WTC11 (cell line): ENCODE measurements at regions not wholly inside any gene's neighbourhood (a gene's known extent, or its start where the extent isn't known, plus 50 kb on each side); places are given as distances from the start of the nearest gene placed in this dataset.

ENCODE experiments used
- ATAC-seq: fragments of 200-7000 bp; cut with Tn5 transposase; 2 replicates; pipeline ENCODE4 v1.10.0; 2021; ENCODE audit warnings: mild to moderate bottlenecking, moderate library complexity
- CTCF ChIA-PET: fragments of 300-600 bp; sonication (Branson Sonifier 250); formaldehyde crosslinking; loops from one replicate; lab custom pipeline; 2021; ENCODE audit warnings: antibody characterized with exemption; lab: Charles Lee
- POLR2A ChIA-PET: fragments of 350-600 bp; sonication (Branson Sonifier 250); formaldehyde crosslinking; loops from one replicate; lab custom pipeline; 2021; ENCODE audit warnings: antibody characterized with exemption; lab: Charles Lee
- DNase-seq: peaks from one replicate; pipeline ENCODE4 v3.0.0; 2021; ENCODE audit warnings: low spot score
- H3K27ac Mint-ChIP-seq: 2 replicates; pipeline ENCODE4 v1.8.0; 2021; ENCODE audit warnings: mixed read lengths
- H3K27me3 Mint-ChIP-seq: 2 replicates; pipeline ENCODE4 v1.8.0; 2021; ENCODE audit warnings: low read depth, mild to moderate bottlenecking, moderate library complexity, mixed read lengths
- H3K36me3 Mint-ChIP-seq: 2 replicates; pipeline ENCODE4 v1.8.0; 2021; ENCODE audit warnings: mixed read lengths
- H3K4me1 Mint-ChIP-seq: 2 replicates; pipeline ENCODE4 v1.8.0; 2022; ENCODE audit warnings: mixed read lengths
- H3K4me3 Mint-ChIP-seq: 2 replicates; pipeline ENCODE4 v1.8.0; 2021; ENCODE audit warnings: mild to moderate bottlenecking, moderate library complexity, mixed read lengths
- H3K9me3 Mint-ChIP-seq: 2 replicates; pipeline ENCODE4 v1.8.0; 2021; ENCODE audit warnings: mixed read lengths
- ARID4B ChIP-seq: sonication (generic); formaldehyde crosslinking; IDR thresholded peaks from 2 replicates; pipeline ENCODE4 v1.8.0; 2023; ENCODE audit warnings: missing genetic modification reagents, mild to moderate bottlenecking, borderline replicate concordance
- ATF2 ChIP-seq: sonication (generic); formaldehyde crosslinking; IDR thresholded peaks from 2 replicates; pipeline ENCODE4 v1.8.1; 2022; ENCODE audit warnings: low read depth, missing genetic modification reagents, borderline replicate concordance
- CREB1 ChIP-seq: sonication (generic); formaldehyde crosslinking; IDR thresholded peaks from 2 replicates; pipeline ENCODE4 v1.8.0; 2023; ENCODE audit warnings: mild to moderate bottlenecking, missing genetic modification reagents
- ESRRA ChIP-seq: sonication (generic); formaldehyde crosslinking; IDR thresholded peaks from 2 replicates; pipeline ENCODE4 v1.8.1; 2022; ENCODE audit warnings: mild to moderate bottlenecking, missing genetic modification reagents, borderline replicate concordance
- HMGA2 ChIP-seq: fragments of 250-450 bp; sonication (Bioruptor Pico); IDR thresholded peaks from 2 replicates; pipeline ENCODE4 v1.4.0; 2021; ENCODE audit warnings: mild to moderate bottlenecking, moderate library complexity
- MLX ChIP-seq: sonication (generic); formaldehyde crosslinking; IDR thresholded peaks from 2 replicates; pipeline ENCODE4 v1.8.1; 2023; ENCODE audit warnings: mild to moderate bottlenecking, missing genetic modification reagents, moderate library complexity
- NR3C1 ChIP-seq: sonication (generic); formaldehyde crosslinking; conservative IDR thresholded peaks from 2 replicates; pipeline ENCODE4 v1.8.1; 2023; ENCODE audit warnings: low read depth, mild to moderate bottlenecking, missing genetic modification reagents
- PREB ChIP-seq: sonication (generic); formaldehyde crosslinking; IDR thresholded peaks from 2 replicates; pipeline ENCODE4 v1.8.1; 2022; ENCODE audit warnings: mild to moderate bottlenecking, missing genetic modification reagents, moderate library complexity, borderline replicate concordance
- TCF7 ChIP-seq: sonication (generic); formaldehyde crosslinking; IDR thresholded peaks from 2 replicates; pipeline ENCODE4 v1.8.0; 2022; ENCODE audit warnings: mild to moderate bottlenecking, low read depth, missing genetic modification reagents, moderate library complexity
- USF2 ChIP-seq: sonication (generic); formaldehyde crosslinking; IDR thresholded peaks from 2 replicates; pipeline ENCODE4 v1.8.1; 2023; ENCODE audit warnings: mild to moderate bottlenecking, missing genetic modification reagents, moderate library complexity
- ZBTB21 ChIP-seq: sonication (generic); formaldehyde crosslinking; IDR thresholded peaks from 2 replicates; pipeline ENCODE4 v1.8.1; 2023; ENCODE audit warnings: mild to moderate bottlenecking, missing genetic modification reagents, borderline replicate concordance
- ZNF138 ChIP-seq: sonication (generic); formaldehyde crosslinking; conservative IDR thresholded peaks from 2 replicates; pipeline ENCODE4 v1.8.1; 2022; ENCODE audit warnings: mild to moderate bottlenecking, moderate library complexity, missing genetic modification reagents
- ZNF281 ChIP-seq: sonication (generic); formaldehyde crosslinking; IDR thresholded peaks from 2 replicates; pipeline ENCODE4 v1.8.0; 2023; ENCODE audit warnings: mild to moderate bottlenecking, missing genetic modification reagents
- ZNF416 ChIP-seq: fragments of 250-450 bp; sonication (Bioruptor Pico); IDR thresholded peaks from 2 replicates; pipeline ENCODE4 v1.9.0; 2021; ENCODE audit warnings: mild to moderate bottlenecking, inconsistent platforms
- ZNF423 ChIP-seq: fragments of 250-450 bp; sonication (Bioruptor Pico); IDR thresholded peaks from 2 replicates; pipeline ENCODE4 v2.1.2; 2022; ENCODE audit warnings: mild to moderate bottlenecking, moderate library complexity
- ZNF425 ChIP-seq: fragments of 250-450 bp; sonication (Bioruptor Pico); conservative IDR thresholded peaks from 2 replicates; pipeline ENCODE4 v1.9.0; 2021; ENCODE audit warnings: mild to moderate bottlenecking
- ZNF512 ChIP-seq: sonication (generic); formaldehyde crosslinking; IDR thresholded peaks from 2 replicates; pipeline ENCODE4 v1.8.1; 2022; ENCODE audit warnings: missing genetic modification reagents, borderline replicate concordance
- ZSCAN18 ChIP-seq: fragments of 250-450 bp; sonication (Bioruptor Pico); IDR thresholded peaks from 2 replicates; pipeline ENCODE4 v2.1.2; 2022; ENCODE audit warnings: mild to moderate bottlenecking, moderate library complexity

GRCh38 chr16:62720651-62721050 lies 684.4 kb upstream of the CDH8 start:
- Mint-ChIP-seq H3K4me3 (no peak overlapping the region), H3K4me1 (peaks cover 5% of the 10 kb centered on the region), H3K9me3 (peaks cover 24% of the 10 kb centered on the region), H3K27me3 (no peaks in the 10 kb centered on the region), H3K27ac (no peak overlapping the region), H3K36me3 (no peaks in the 10 kb centered on the region)
- TF ChIP-seq ARID4B (CRISPR knock-in tag) (no peak), ATF2 (CRISPR knock-in tag) (no peak), ZNF281 (CRISPR knock-in tag) (no peak), ZNF512 (CRISPR knock-in tag) (no peak), ZNF423 (CRISPR knock-in tag) (no peak), NR3C1 (CRISPR knock-in tag) (no peak), ZNF138 (no peak), TCF7 (CRISPR knock-in tag) (no peak), ZNF425 (CRISPR knock-in tag) (no peak)
- POLR2A ChIA-PET, result no interaction called here
- no peak for ATAC-seq
- CTCF ChIA-PET, result no interaction called here
- no peak for DNase-seq

- Mint-ChIP-seq H3K4me3 (no peak overlapping the region), H3K9me3 (peaks cover 18% of the 10 kb centered on the region), H3K27ac (no peak overlapping the region), H3K27me3 (no peaks in the 10 kb centered on the region), H3K36me3 (no peaks in the 10 kb centered on the region), H3K4me1 (peaks cover 8% of the 10 kb centered on the region)
- CTCF ChIA-PET, result no interaction called here
- DNase-seq (no peak), ATAC-seq (no peak)
- POLR2A ChIA-PET, result interaction anchor here (0.5 kb wide), 1 partner anchor 308 kb away, joined by 3 read pairs; no protein-coding TSS in a partner anchor
- no peak for TF ChIP-seq USF2 (CRISPR knock-in tag)
- no peak for TF ChIP-seq ZBTB21 (CRISPR knock-in tag)
- TF ChIP-seq CREB1, result no peak
- no peak for TF ChIP-seq ZNF416 (CRISPR knock-in tag)
- TF ChIP-seq ZSCAN18 (CRISPR knock-in tag), result no peak
- TF ChIP-seq MLX, result no peak
- TF ChIP-seq PREB, result no peak
- TF ChIP-seq ESRRA (CRISPR knock-in tag), result no peak
- TF ChIP-seq HMGA2 (CRISPR knock-in tag), result no peak
Measured at GRCh38 chr16:62717026-62717425, 680.8 kb upstream of the CDH8 start.
